Posterior vena cava (tissue), 2 donors: ENCODE measurements at regions not wholly inside any gene's neighbourhood (a gene's known extent, or its start where the extent isn't known, plus 50 kb on each side); places are given as distances from the start of the nearest gene placed in this dataset.
"Not testable (repeated sequence)": the region's sequence is repeated elsewhere in the genome, so short reads cannot be mapped to it uniquely, and the experiment has no call there.

Source experiments
- DNase-seq: peaks from one replicate; pipeline ENCODE4 v3.0.0-alpha.2; 2020; ENCODE audit warnings: low spot score
- intact Hi-C, 2 donors: fragments of 100-400 bp; cut with DNase I; formaldehyde crosslinking; loops; one replicate each; pipeline versions ENCODE4 v1.14.1 to v1.14.2; 2022 to 2023
- donor health status: DM: yes; HTN: yes; CAD: no.
- donor health status: DM: yes; HTN: yes; CAD: no.

- DNase-seq, intact Hi-C loops: not testable (repeated sequence)
Observed at GRCh38 chr4:17436047-17436749, 75.7 kb downstream of the QDPR start.

GRCh38 chr4:17433827-17434226 is 78.1 kb downstream of the QDPR start:
- intact Hi-C loops: no loop called here

GRCh38 chr4:17427991-17428390 is 83.9 kb downstream of the QDPR start:
- intact Hi-C loops: no loop called here
- DNase-seq: no peak

More at GRCh38 chr4:17433827-17434226, 78.1 kb downstream of the QDPR start:
- no peak for DNase-seq

GRCh38 chr4:17426222-17426621 is 85.7 kb downstream of the QDPR start:
- intact Hi-C loops: no loop called here
- no peak for DNase-seq

GRCh38 chr4:17418010-17418409 is 93.9 kb downstream of the QDPR start:
- intact Hi-C loops: no loop called here
- DNase-seq: no peak

GRCh38 chr4:17414392-17414791 is 97.5 kb downstream of the QDPR start:
- intact Hi-C loops: no loop called here
- DNase-seq: no peak

- DNase-seq: no peak
- intact Hi-C loops: no loop called here
Observed at GRCh38 chr4:17400686-17401085, 111.2 kb downstream of the QDPR start.

- intact Hi-C loops: loop anchor here in 1 of 2 donors (5.0 kb wide), 1 partner anchor 338 kb away; no protein-coding TSS in a partner anchor
- DNase-seq: no peak
Observed at GRCh38 chr4:17398805-17399204, 113.1 kb downstream of the QDPR start.

GRCh38 chr4:17398035-17398434 is 113.9 kb downstream of the QDPR start:
- intact Hi-C loops: loop anchor here in 1 of 2 donors (5.0 kb wide), 1 partner anchor 339 kb away; no protein-coding TSS in a partner anchor
- no peak for DNase-seq

GRCh38 chr4:17397611-17398010 is 114.3 kb downstream of the QDPR start:
- no peak for DNase-seq
- intact Hi-C loops: loop anchor here in 1 of 2 donors (5.0 kb wide), 1 partner anchor 340 kb away; no protein-coding TSS in a partner anchor

GRCh38 chr4:17385403-17385802 is 126.5 kb downstream of the QDPR start:
- intact Hi-C loops: no loop called here

GRCh38 chr4:17380347-17380746 is 131.5 kb downstream of the QDPR start:
- intact Hi-C loops: no loop called here
- no peak for DNase-seq

More at GRCh38 chr4:17385403-17385802, 126.5 kb downstream of the QDPR start:
- DNase-seq: no peak

- intact Hi-C loops: no loop called here
Observed at GRCh38 chr4:17376205-17376604, 135.7 kb downstream of the QDPR start.

GRCh38 chr4:17373666-17374065 is 138.2 kb downstream of the QDPR start:
- intact Hi-C loops: no loop called here
- no peak for DNase-seq

More at GRCh38 chr4:17376205-17376604, 135.7 kb downstream of the QDPR start:
- DNase-seq: no peak

GRCh38 chr4:17370818-17371217 is 141.1 kb downstream of the QDPR start:
- DNase-seq: no peak
- intact Hi-C loops: no loop called here

- intact Hi-C loops: no loop called here
- DNase-seq: no peak
Observed at GRCh38 chr4:17368408-17368807, 143.5 kb downstream of the QDPR start.

- intact Hi-C loops: no loop called here
- DNase-seq: no peak
Observed at GRCh38 chr4:17367201-17367600, 144.7 kb downstream of the QDPR start.

GRCh38 chr4:17366496-17366895 is 145.4 kb downstream of the QDPR start:
- no peak for DNase-seq
- intact Hi-C loops: no loop called here

- intact Hi-C loops: no loop called here
- no peak for DNase-seq
Observed at GRCh38 chr4:17362430-17362829, 149.5 kb downstream of the QDPR start.

- DNase-seq: no peak
- intact Hi-C loops: loop anchor here in 1 of 2 donors (10.0 kb wide), 1 partner anchor 107 kb away; no protein-coding TSS in a partner anchor
Observed at GRCh38 chr4:17358241-17358640, 153.6 kb downstream of the QDPR start.

- no peak for DNase-seq
- intact Hi-C loops: loop anchor here in 1 of 2 donors (10.0 kb wide), 1 partner anchor 108 kb away; no protein-coding TSS in a partner anchor
Observed at GRCh38 chr4:17356926-17357325, 155.0 kb downstream of the QDPR start.
